Fibroblast of skin of abdomen (primary cell): ENCODE measurements at regions not wholly inside any gene's neighbourhood (a gene's known extent, or its start where the extent isn't known, plus 50 kb on each side); places are given as distances from the start of the nearest gene placed in this dataset.

Experiments used
- DNase-seq: peaks from one replicate; pipeline ENCODE4 v3.0.0-alpha.2; 2013

DNA sequence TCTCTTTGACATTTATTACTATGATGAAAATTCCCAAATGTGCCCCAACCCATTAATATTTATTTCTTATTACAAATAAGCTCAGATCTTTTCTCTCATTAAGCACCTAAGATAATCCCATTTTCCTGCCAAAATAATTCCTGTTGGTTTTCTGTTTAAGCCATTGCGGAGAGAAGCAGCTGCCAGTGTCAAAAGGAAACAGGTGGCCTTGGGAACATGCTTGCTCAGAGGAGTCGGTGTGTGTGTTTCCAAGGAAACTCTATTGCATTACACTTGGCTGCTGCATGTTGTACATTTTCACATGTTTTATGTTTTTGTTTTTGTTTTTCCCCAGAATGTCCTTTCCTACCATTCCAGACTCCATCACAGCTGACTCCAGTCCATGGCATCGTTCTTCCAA, 56.4 kb downstream of the CD24 start:
- no peak for DNase-seq

DNA sequence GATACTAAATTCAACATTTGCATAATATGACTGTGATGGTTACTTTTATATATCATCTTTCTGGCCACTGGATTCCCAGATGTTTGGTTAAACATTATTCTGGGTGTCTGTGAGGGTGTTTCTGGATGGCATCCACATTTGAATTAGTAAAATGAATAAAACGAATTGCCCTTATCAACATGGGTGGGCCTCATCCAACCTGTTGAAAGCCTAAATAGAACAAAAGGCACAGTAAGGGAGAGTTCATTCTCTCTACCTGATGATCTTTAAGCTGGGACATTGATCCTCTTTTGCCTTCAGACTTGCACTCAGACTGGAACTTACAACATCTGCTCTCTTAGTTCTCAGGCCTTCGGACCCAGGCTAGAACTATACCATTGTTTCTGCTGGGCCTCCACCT, 57.6 kb downstream of the CD24 start:
- no peak for DNase-seq

DNA sequence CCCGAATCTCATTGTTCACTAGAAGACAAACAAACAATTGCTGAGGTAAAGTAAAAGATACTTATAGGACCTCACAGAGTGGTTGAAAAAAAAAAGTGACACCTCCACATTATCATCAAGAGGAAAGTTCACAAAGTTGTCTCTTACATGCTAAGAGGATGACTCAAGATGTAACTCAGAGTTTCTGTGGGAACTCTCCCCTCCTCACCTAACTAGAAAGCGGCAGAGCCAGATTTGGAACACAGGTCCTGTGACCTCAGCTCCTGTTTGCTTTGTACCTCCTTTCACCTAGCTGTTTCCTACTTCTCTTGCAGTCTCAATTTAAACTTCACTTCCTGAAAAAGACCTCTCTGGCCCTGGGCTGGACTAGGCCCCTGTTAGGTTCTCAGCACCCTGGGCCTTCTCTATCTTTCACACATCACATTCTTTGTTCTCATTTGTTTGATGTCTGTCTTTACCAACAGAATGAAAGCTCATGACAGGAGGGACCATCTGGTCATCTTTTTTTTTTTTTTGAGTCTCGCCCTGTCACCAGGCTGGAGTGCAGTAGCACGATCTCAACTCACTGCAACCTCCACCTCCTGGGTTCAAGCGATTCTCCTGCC, 60.8 kb downstream of the CD24 start:
- no peak for DNase-seq

DNA sequence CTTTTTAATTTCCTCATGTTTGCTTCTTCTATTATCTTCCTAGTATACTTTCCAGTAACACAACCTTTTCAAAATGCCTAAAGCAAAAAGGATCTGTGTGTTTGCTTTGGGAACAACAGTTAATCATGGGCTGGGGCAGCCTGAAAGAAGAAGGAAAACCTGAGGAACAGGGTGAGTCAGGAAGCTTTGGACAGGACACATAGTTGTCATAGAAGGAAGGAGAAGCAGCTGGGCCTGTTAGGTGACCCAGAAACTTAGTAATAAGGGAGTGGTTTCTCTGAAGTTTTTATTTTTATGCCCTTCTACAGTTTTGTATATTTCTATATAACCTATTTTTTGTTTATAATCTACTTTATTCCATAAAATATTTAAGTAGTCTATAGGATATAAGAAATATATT, 61.4 kb downstream of the CD24 start:
- no peak for DNase-seq

DNA sequence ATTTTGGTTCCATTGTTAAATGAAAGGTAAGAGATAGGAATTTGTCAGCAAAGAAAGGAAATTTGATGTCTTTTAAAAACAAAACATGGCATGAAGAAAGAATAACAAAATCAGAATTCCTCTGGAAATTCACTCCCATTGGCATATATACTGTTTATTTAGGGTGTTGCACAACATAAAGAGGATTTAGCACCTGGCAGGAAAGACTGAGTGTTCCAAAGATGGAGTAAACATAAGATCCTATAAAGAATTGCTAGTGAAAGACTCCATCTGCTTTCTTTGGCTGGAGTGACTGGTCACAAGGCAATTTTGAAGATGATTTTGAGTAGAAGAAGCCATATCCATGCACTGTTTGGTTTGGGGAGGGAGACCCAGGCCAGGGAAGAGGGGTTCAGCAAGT, 62.4 kb downstream of the CD24 start:
- DNase-seq = no peak

DNA sequence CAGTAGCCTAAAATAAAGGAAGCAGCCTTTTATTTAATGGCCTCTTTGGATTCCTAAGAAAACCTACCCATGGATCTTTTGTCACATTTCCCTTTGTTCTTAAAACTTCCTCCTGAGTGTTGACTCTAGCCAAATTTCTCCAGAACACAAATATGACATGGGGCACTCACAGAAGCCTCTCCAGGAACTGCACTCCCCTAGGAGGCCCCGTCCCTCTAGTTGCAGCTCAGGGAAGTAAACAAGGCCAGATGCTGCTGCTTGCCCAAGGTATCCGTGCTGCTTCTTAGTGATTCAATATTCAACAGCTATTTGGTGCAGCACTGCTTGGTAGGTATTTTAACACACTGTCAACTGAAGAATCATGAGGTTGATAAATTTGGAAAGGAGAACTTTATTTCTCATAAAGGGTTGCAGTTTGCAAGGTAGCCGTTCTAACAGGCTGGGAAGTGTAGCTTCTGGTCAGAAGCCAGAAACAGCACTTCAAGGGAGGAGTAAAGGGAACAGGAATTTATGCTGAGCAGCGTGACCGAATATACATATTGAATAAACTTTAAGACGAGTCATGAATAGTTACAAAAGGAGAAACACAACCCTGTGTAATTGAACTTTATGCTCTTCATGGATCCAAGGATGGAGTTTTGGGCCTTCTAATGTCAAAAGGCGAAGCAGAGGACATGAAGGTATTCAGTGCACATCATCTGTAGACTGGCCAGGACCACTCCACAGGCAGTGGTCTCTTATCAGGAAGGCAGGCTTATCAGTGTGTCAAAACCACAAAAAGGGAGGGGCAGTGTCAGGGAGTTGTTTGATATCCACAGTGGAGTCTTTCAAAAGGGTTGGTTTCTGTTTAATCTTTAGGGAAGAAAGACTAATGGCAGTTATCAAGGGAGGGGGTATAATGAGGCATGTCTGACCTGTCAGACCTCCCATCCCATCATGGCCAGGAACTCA, 63.3 kb downstream of the CD24 start:
- no peak for DNase-seq

DNA sequence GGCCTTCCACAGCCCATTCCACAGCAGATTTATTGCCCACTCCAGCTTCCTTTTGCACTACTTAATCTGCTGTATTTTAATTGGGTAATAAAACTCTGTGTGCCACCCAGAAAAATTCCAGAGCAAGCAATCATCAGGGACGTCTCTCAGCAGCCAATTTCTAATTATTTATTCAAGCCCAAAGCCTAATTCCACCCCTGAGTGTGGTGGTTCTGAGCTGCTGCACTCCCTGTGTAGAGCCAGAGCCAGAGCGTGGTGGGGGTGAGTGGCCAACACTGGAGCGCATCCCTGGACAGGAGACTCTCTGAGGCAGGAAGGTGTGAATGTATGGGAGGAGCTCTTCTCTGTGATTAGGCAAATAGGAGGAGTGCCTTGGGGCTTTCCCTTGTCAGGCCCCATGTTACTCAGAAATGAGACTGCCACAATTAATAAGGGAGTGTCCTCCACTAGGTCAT, 66.1 kb downstream of the CD24 start:
- DNase-seq = no peak

DNA sequence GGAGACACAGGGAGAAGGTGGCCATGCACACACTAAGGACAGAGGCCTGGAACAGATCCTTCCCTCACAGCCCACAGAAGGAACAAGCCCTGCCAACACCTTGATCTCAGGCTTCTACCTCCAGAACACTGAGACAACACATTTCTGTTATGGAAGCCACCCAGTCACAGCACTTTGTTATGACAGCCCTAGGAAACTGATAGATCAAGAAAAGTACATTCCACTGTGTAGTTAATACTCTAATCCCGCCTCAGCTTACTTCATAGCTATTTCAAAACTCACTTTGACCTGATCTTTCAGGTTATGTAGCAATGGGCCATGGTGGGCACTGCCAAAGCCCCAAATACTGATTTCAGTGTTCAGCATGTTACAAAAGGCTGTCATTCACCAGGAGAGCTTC, 66.8 kb downstream of the CD24 start:
- DNase-seq = no peak

DNA sequence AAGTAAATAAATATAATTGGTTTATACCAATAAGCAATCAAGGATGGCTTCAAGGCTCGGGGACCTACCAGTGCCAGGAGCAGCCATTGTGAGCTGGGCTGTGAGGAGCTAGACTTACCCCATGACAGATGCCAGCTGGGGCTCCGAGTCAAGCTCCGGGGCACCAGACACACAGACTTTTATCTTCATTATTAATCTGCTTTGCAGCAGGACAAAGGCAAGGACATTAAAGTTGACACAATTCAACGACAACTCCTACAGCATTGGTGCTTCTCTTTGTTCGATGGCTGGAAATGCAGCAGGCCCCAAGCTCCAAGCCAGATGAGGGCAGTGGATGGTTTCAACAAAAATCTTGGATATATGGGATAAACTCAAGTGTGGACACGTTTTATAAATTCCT, 68.3 kb downstream of the CD24 start:
- DNase-seq = no peak

DNA sequence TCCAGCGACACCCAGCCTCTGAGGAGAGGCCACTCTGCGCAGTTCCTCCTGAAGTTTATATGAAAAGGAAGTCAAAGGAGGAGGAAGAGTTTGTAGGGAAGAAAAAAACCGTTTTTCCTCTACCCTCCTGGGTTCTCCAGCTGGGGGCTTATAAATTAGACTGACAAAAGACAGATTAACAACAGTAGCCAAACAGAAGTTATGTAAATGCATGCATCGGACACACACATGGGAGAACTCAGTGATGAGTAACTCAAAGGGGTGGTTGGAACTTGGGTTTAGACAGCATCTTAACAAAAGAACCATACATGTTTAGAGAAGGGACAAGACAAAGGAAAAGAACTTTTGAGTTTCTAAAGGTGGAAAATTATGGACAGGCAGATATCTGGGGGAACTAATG, 71.2 kb downstream of the CD24 start:
- DNase-seq = no peak

DNA sequence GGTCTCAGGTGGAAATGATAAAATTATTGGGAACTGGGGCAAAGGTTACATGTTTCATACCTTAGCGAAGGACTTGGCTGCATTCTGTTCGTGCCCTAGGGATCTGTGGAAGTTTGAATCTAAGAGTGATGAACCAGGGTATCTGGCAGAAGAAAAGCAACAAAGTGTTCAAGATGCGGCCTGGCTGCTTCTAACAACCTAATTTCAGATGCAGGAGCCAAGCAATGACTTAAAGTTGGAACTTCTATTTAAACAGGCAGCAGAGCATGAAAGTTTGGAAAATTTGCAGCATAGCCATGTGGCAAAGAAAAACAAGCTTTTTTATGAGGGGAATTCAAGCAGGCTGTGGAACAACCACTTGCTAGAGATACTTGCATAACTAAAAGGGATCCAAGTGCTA, 73.5 kb downstream of the CD24 start:
- no peak for DNase-seq

DNA sequence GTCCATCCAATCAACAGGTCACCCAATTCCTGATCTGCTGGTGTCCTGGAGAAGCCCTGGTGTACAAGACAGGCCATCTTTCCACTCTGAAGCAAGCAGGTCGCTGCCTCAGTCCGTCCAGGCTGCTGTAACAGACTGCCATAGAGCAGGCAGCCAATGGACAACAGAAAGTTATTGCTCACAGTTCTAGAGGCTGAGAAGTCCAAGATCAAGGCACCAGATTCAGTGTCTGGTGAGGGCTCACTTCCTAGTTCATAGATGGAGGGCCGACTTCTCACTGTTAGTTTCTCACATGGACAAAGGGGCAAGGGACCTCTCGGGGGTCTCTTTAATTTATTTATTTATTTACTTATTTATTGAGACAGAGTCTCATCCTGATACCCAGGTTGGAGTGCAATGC, 74.8 kb downstream of the CD24 start:
- DNase-seq = no peak

DNA sequence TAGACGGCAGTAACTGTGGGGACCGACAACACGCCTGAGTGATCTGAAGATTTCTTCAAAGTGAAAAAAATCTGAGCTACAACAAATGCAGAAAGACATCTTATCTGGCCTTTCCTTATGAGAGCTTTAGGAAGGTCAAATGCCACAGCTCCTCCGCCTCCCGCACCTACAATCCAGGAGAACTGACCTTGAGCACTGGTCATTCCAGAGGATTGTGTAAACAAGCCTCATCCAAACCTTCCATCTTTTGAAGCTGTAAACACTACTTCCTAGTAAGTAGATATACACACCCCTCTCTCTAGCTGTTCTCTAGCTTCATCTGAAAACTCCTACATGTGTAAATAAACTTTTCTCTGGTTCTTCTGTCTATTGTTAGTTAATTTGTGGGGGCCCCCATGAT, 76.9 kb downstream of the CD24 start:
- no peak for DNase-seq

DNA sequence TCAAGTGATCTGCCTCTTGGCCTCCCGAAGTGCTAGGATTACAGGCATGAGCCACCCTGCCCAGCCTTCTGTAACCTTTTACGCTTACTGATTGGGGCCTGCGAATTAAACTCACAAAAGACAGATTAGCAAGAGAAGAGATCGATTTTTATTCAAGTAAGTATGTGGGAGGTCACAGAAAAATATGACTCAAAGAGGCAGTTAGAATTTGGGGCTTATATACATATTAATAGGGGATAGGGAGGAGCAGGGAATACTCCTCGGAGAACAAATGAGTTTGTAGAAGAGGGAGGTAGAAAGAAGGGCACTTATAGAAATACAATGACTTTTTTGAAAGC, 78.9 kb downstream of the CD24 start:
- DNase-seq = no peak

DNA sequence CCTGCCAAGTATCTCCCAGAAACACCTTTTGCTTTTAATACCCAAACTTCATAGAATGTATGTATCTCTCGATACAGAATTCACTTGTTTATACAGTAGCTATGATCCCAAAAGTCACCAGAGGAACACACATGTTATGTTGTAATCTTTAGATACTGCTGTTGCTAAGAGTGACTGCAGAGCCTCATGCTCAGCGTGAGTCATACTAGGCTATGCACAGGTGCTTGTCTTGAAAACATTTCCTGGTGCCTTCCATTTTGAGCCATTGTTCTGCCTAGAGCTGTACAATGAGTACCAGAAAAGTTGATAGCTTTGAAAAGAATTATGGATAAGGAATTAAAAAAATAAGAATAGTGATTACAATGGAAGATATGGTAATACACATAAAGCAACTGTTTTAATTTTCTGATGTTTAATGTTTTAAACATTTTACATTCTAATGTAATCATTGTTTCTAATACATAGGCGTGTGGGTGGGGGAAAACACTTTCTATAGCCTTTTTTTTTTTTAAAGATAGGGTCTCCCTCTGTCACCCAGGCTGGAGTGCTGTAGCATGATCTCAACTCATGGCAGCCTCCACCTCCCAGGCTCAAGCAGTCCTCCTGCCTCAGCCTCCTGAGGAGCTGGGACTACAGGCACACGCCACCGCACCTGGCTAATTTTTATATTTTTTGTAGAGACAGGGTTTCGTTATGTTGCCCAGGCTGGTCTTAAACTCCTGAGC, 79.4 kb downstream of the CD24 start:
- no peak for DNase-seq

DNA sequence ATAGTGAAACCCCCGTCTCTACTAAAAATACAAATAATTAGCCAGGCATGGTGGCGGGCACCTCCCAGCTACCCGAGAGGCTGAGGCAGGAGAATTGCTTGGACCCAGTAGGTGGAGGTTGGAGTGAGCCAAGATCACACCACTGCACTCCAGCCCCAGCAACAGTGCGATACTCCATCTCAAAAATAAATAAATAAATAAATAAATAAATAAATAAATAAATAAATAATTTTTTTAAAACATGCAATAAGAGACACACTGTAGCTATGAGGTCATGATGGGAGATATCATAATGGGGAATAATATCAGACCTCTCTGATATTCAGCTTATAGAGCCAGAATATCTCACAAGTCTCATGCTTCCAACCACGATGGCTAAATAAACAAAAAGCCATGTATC, 82.3 kb downstream of the CD24 start:
- no peak for DNase-seq

DNA sequence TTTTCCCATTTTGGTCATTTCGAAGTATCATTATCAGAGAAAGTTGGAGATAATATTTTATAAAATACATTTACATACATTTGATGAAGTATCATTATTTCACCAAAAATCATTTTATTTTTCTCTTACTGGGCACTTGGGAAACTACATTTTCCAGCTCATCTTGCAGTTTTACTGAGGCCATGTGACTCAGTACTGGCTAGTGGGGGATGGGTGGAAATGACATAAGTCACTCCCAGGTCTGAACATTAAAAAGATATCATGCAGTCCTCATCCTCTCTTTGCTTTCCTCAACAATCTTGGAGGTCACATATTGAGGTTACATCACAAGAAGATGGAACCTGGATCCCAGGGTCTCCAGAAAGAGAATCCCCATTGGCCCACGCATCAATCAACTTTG, 84.1 kb downstream of the CD24 start:
- DNase-seq = no peak

DNA sequence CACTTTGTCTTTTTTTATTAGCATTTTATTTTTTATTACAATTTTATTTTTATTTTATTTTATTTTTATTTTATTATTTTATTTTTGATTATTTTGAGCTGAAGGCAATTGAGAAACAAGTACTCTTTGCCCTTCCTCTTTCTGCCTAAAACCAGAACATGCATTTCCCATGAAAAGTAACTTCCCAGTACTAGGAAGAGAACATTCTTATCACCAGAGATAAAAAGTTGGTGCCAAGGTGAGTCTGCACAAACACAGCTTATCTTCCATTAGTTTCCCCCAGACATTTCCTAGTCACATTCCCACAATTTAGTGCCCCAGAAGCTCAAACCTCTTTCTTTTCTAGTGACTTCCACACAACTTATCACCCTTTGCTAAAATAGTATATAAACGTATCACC, 84.8 kb downstream of the CD24 start:
- DNase-seq = no peak

DNA sequence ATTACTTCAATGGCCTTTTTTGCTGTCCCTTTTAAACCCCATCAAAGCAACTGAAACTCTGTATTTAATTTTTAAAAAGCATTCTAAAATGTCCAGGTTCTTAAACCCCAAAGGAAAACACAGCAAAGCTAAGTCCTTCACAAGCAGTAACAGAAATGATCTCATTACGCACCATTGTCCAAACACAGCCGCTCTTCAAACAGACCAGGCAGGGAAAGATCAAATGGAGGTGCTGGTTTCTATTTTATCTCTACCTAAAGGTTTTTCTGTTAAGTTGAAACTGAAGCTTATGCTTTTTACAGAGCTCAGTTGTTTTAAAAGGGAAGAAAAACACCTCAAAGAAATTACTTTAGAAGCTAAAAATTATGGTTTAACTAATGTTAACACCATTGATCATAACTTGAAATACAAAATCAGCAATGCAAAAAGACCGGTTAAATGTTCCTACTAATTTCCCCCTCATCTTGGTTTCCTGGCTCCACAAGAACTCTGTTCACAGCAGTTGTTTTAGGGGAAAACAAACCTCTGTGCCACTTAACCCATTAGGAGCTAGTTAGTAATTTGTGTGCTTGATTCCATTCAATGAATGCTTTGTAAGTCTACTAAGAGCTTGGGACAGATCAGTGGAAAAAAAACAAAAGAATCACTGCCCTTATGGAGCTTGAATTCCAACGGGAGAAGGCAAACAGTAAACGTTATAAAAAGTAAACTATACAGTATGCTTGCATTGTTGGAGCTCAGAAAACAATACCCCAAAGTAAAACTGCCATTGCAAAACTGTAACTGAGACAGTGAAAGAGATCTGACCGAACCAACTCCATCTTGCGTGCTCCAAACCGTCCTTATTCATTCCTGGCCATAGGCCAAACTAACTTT, 87.4 kb downstream of the CD24 start:
- DNase-seq = no peak

DNA sequence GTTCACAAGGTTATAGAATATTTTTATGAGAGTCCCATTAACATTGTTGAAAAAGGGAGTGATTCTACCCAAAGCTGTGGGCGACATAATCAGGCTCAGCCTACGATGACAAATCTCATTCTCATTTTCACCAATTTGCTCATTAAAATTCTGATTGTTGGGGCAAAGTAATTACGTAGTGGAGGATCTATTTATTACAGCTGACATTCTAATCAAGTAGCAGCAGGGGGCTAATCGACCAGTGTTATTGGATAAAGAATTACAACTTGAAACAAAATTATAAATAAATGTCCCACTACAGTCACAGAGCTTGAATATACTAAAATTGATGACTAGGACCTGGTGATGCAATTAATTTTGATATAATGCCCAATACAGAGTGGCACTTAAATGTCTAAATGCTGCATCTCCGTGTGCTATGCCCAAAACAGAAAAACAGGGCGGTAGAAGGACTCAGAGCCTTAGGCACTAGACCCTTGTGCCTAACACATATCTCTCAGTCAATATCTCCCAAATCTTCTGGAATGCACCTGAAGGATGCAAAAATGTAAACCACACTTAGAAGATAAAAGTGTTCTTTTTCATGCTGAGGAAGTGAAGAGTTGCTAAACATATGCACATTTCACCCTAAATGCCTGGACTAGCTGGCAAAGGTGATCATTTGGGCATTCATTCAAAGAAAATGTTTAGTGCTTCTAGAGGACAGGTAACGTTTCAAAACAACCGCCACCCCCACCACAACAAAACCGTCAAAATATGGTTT, 88.3 kb downstream of the CD24 start:
- no peak for DNase-seq

DNA sequence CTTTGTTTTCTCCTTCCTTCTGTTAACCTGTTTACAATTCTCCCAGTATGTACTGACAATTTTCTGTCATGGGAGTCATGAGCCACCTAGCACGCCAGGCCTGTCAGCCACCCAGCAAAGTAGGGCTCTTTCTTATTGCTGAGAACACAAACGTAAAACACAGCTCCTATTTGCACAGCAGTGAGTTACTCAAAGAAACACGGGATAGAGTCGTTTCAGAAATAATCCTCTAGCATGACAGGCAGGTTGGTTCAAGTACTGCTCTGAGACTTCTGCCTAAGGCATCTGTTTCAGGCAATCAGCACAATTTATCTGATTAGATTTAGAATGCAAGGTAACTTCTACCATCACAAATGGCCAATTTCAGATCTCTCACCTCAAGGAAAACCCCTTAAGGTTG, 88.8 kb downstream of the CD24 start:
- DNase-seq = no peak

DNA sequence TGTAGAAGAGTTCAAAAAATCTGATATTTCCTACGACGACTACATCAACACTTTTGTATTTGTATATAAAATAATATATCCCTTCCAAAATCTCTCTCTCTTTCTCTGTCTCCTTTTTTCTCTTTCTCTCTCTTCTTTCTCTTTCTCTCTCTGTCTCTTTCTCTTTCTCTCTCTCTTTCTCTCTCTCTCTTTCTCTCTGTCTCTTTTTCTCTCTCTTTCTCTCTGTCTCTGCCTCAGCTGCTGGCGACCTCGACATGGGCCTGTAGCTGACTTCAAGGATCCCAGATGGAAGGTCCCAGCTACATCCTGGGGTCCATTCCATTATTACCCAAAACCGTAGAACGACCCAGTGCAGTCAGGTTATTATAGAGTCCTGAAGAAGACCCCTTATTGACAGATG, 90.0 kb downstream of the CD24 start:
- DNase-seq = no peak
